NB4 (cell line): ENCODE measurements at regions not wholly inside any gene's neighbourhood (a gene's known extent, or its start where the extent isn't known, plus 50 kb on each side); places are given as distances from the start of the nearest gene placed in this dataset.

Experiments used
- POLR2A ChIP-seq: IDR thresholded peaks from 2 replicates; pipeline ENCODE4 v1.6.1; 2011; ENCODE audit warnings: mild to moderate bottlenecking; ENCODE audit not compliant: insufficient read length; ENCODE audit errors: extremely low read depth
- TF ChIP-seq, protein P1 (sequence below): IDR thresholded peaks from one replicate; pipeline ENCODE4 v1.5.1; 2012; ENCODE audit warnings: low read depth, low read length
- TF ChIP-seq, protein P2 (sequence below): IDR thresholded peaks from 2 replicates; pipeline ENCODE4 v1.6.1; 2011; ENCODE audit warnings: low read depth, low read length

DNA sequence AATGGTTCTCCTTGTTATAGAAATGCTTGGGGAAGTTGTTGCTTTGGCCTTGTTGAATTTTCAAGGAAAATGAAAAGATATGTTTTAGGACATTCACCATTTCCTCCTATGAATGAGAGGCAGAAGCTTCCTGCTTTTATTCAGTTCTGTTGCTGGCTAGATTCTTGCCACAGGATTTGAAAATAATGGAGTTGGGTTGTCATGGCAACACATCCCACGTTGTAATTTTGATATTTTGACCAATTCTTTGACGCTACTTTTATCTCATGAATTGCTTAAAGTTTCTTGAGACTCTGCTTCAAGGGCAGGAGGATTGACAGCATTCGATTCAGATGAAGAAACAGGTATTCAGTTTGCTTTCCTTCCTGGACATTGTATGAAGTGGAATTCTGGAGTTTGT lies 331.5 kb downstream of the PRDM2 start:
- no peak for TF ChIP-seq POLR2A
- TF ChIP-seq, protein P1, sequence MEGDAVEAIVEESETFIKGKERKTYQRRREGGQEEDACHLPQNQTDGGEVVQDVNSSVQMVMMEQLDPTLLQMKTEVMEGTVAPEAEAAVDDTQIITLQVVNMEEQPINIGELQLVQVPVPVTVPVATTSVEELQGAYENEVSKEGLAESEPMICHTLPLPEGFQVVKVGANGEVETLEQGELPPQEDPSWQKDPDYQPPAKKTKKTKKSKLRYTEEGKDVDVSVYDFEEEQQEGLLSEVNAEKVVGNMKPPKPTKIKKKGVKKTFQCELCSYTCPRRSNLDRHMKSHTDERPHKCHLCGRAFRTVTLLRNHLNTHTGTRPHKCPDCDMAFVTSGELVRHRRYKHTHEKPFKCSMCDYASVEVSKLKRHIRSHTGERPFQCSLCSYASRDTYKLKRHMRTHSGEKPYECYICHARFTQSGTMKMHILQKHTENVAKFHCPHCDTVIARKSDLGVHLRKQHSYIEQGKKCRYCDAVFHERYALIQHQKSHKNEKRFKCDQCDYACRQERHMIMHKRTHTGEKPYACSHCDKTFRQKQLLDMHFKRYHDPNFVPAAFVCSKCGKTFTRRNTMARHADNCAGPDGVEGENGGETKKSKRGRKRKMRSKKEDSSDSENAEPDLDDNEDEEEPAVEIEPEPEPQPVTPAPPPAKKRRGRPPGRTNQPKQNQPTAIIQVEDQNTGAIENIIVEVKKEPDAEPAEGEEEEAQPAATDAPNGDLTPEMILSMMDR = no peak
- TF ChIP-seq, protein P2, sequence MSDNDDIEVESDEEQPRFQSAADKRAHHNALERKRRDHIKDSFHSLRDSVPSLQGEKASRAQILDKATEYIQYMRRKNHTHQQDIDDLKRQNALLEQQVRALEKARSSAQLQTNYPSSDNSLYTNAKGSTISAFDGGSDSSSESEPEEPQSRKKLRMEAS = no peak
